Esophagus muscularis mucosa (tissue), 4 donors: ENCODE measurements at regions not wholly inside any gene's neighbourhood (a gene's known extent, or its start where the extent isn't known, plus 50 kb on each side); places are given as distances from the start of the nearest gene placed in this dataset.

Experiments used
- DNase-seq: peaks from one replicate; pipeline ENCODE4 v3.0.0-alpha.2; 2017; ENCODE audit errors: extremely low spot score
- H3K27ac ChIP-seq, 4 donors: fragments of 200-600 bp; sonication (generic); replicated peaks in 1 of 4; 1 replicate in 3 of 4; 2 replicates in 1 of 4; pipeline ENCODE4 v1.5.1; 2016 to 2019; ENCODE audit warnings: mild to moderate bottlenecking in 1 of 4
- H3K27me3 ChIP-seq, 4 donors: fragments of 200-600 bp; sonication (generic); one replicate each; pipeline versions ENCODE4 v1.5.1 to v1.6.0; 2016 to 2019
- H3K36me3 ChIP-seq, 4 donors: fragments of 200-600 bp; sonication (generic); one replicate each; pipeline ENCODE4 v1.5.1; 2016 to 2019
- H3K4me1 ChIP-seq, 4 donors: fragments of 200-600 bp; sonication (generic); one replicate each; pipeline ENCODE4 v1.5.1; 2016 to 2019
- H3K4me3 ChIP-seq, 4 donors: fragments of 200-600 bp; sonication (generic); 1 replicate in 2 of 4; 2 replicates in 2 of 4; pipeline ENCODE4 v1.5.1; 2016 to 2019; ENCODE audit warnings: mild to moderate bottlenecking in 4 of 4, moderate library complexity in 1 of 4
- H3K9me3 ChIP-seq, 4 donors: fragments of 200-600 bp; sonication (generic); 1 replicate in 3 of 4; 2 replicates in 1 of 4; pipeline ENCODE4 v1.5.1; 2016 to 2019
- EP300 ChIP-seq: sonication (generic); formaldehyde crosslinking; IDR thresholded peaks from one replicate; pipeline ENCODE4 v1.6.1; 2017; ENCODE audit warnings: antibody characterized with exemption
- POLR2A ChIP-seq: fragments of 450-650 bp; IDR thresholded peaks from one replicate; pipeline ENCODE4 v1.6.1; 2017; ENCODE audit warnings: antibody characterized with exemption, moderate library complexity, mild to moderate bottlenecking, low read depth
- POLR2AphosphoS5 ChIP-seq, 2 donors: sonication (generic); formaldehyde crosslinking; IDR thresholded peaks; one replicate each; pipeline ENCODE4 v1.6.1; 2017; ENCODE audit warnings: antibody characterized with exemption in 2 of 2
- WGBS: methylation state at CpG from one replicate; pipeline ENCODE4 v1.1.5; 2018; 5-methylcytosine and 5-hydroxymethylcytosine counted together
- intact Hi-C: fragments of 100-400 bp; cut with DNase I; formaldehyde crosslinking; loops from one replicate; pipeline ENCODE4 v1.15.1; 2023
- TF ChIP-seq, protein P1 (sequence below), 3 experiments: fragments of 200-600 bp in 2 of 3; fragments of 450-650 bp in 1 of 3; sonication (generic) in 2 of 3; IDR thresholded peaks; one replicate each; pipeline ENCODE4 v1.5.1; 2017 to 2019; ENCODE audit warnings: antibody characterized with exemption in 3 of 3, mild to moderate bottlenecking in 2 of 3, moderate library complexity in 1 of 3

DNA sequence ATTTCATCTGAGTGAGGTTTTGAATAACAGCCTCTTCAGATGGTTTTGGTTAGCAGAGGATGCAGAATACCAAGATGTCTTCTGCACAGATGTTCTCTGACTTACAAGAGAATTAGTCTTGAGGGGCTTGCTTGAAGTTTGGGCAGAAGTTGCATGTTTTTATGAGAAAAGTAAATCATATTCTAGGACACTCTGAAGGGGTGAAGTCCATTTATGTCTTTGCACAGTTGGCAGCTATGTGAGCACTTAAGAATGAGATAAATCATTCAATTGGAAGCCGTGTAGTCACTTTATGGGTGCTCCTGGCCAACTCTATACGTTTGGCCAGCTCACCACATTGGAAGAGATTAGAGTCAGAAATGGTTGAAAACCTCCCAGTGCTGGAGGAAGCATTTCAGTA lies 252.7 kb upstream of the KCNIP4 start:
- Histone ChIP-seq H3K36me3 (no peaks in the 10 kb centered on the region), H3K27ac (no peak overlapping the region), H3K27me3 (no peaks in the 10 kb centered on the region), H3K4me1 (no peaks in the 10 kb centered on the region), H3K4me3 (no peak overlapping the region), H3K9me3 (no peaks in the 10 kb centered on the region)
- no peak for TF ChIP-seq EP300
- TF ChIP-seq, protein P1, sequence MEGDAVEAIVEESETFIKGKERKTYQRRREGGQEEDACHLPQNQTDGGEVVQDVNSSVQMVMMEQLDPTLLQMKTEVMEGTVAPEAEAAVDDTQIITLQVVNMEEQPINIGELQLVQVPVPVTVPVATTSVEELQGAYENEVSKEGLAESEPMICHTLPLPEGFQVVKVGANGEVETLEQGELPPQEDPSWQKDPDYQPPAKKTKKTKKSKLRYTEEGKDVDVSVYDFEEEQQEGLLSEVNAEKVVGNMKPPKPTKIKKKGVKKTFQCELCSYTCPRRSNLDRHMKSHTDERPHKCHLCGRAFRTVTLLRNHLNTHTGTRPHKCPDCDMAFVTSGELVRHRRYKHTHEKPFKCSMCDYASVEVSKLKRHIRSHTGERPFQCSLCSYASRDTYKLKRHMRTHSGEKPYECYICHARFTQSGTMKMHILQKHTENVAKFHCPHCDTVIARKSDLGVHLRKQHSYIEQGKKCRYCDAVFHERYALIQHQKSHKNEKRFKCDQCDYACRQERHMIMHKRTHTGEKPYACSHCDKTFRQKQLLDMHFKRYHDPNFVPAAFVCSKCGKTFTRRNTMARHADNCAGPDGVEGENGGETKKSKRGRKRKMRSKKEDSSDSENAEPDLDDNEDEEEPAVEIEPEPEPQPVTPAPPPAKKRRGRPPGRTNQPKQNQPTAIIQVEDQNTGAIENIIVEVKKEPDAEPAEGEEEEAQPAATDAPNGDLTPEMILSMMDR (IDR thresholded peaks at IDR 0.05) = no peak
- no peak for TF ChIP-seq POLR2A
- no peak for TF ChIP-seq POLR2AphosphoS5 (IDR thresholded peaks at IDR 0.05)
- DNase-seq = no peak
- intact Hi-C loops = no loop called here
- 31% methylated on average over 2 of the region's 2 CpGs for WGBS

DNA sequence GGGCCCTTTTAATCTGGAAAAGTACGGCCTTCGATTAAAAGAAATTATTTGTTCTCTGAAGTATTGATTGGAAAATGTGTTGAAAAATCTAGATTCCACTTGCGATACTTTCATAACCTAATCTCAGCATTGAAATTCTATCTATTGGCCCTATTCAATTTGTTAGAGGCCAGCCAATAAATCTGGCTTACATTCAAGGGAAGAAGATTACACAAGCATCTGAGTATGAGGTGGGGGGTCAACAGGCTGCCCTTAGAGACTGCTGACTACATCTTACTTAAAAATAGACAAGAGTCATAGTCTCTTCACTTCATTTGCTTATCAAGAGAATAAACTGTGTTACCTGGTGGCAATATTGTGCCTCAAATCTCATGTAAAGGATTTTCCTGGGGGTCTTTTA lies 248.0 kb upstream of the KCNIP4 start:
- H3K9me3 ChIP-seq = no peaks in the 10 kb centered on the region
- intact Hi-C loops = no loop called here
- H3K27ac ChIP-seq = no peak overlapping the region
- H3K4me3 ChIP-seq = no peak overlapping the region
- H3K36me3 ChIP-seq = no peaks in the 10 kb centered on the region
- TF ChIP-seq POLR2A = no peak
- TF ChIP-seq POLR2AphosphoS5 (IDR thresholded peaks at IDR 0.05) = no peak
- TF ChIP-seq, protein P1 (IDR thresholded peaks at IDR 0.05) = no peak
- TF ChIP-seq EP300 = no peak
- DNase-seq = no peak
- H3K4me1 ChIP-seq = no peaks in the 10 kb centered on the region
- WGBS = 86% methylated on average over 3 of the region's 3 CpGs
- no peaks in the 10 kb centered on the region for H3K27me3 ChIP-seq

DNA sequence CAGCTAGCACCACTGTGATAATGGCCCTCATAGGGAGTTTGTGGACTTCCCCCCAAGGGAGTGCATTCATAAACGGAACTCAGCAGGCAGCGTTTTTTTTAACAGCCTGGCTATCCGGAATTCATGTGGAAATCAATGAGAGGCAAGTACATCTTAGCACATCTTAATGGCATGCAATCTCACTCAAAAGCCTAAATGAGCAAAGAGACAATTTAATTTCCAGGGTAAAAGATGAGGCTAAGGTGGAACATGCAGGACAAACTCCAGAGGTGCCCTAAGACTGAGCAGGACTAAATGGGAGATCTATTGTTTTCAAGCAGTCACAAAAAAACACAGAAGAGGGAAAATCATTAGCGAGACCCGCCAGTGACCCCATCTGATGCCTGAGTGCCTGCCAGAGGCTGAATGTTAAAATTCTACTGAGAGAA lies 243.5 kb upstream of the KCNIP4 start:
- H3K9me3 ChIP-seq = no peaks in the 10 kb centered on the region
- no peaks in the 10 kb centered on the region for H3K4me1 ChIP-seq
- intact Hi-C loops = no loop called here
- H3K27ac ChIP-seq = no peak overlapping the region
- no peak for TF ChIP-seq POLR2A
- no peak for TF ChIP-seq POLR2AphosphoS5 (IDR thresholded peaks at IDR 0.05)
- TF ChIP-seq, protein P1 (IDR thresholded peaks at IDR 0.05) = no peak
- TF ChIP-seq EP300 = no peak
- H3K36me3 ChIP-seq = no peaks in the 10 kb centered on the region
- no peak for DNase-seq
- no peaks in the 10 kb centered on the region for H3K27me3 ChIP-seq
- H3K4me3 ChIP-seq = no peak overlapping the region
- 21% methylated on average over 5 of the region's 5 CpGs for WGBS

- Histone ChIP-seq H3K36me3 (no peaks in the 10 kb centered on the region), H3K4me1 (no peaks in the 10 kb centered on the region), H3K9me3 (no peaks in the 10 kb centered on the region), H3K27ac (no peak overlapping the region), H3K4me3 (no peak overlapping the region), H3K27me3 (no peaks in the 10 kb centered on the region)
- TF ChIP-seq POLR2AphosphoS5 (IDR thresholded peaks at IDR 0.05) (no peak), POLR2A (no peak), EP300 (no peak)
- TF ChIP-seq, protein P1 (IDR thresholded peaks at IDR 0.05) = no peak
- DNase-seq = no peak
- 73% methylated on average over 1 of the region's 2 CpGs for WGBS
- intact Hi-C loops = no loop called here
These were observed 243.0 kb upstream of the KCNIP4 start for GRCh38 chr4:22191565-22191964.

GRCh38 chr4:22190855-22191254 lies 242.3 kb upstream of the KCNIP4 start:
- no peaks in the 10 kb centered on the region for H3K4me1 ChIP-seq
- H3K4me3 ChIP-seq = no peak overlapping the region
- H3K9me3 ChIP-seq = no peaks in the 10 kb centered on the region
- intact Hi-C loops = no loop called here
- no peaks in the 10 kb centered on the region for H3K36me3 ChIP-seq
- H3K27me3 ChIP-seq = no peaks in the 10 kb centered on the region
- TF ChIP-seq, protein P1 (IDR thresholded peaks at IDR 0.05) = no peak
- no peak for TF ChIP-seq POLR2AphosphoS5 (IDR thresholded peaks at IDR 0.05)
- no peak for TF ChIP-seq POLR2A
- no peak for TF ChIP-seq EP300
- DNase-seq = no peak
- WGBS = 89% methylated on average over 1 of the region's 1 CpG
- H3K27ac ChIP-seq = no peak overlapping the region
